K562 (cell line): ENCODE measurements at regions not wholly inside any gene's neighbourhood (a gene's known extent, or its start where the extent isn't known, plus 50 kb on each side); places are given as distances from the start of the nearest gene placed in this dataset.

Experiments
- RAD21 ChIP-seq, 2 experiments: fragments of 250-450 bp in 1 of 2; fragments of 450-650 bp in 1 of 2; sonication (Bioruptor Pico) in 1 of 2; formaldehyde crosslinking in 1 of 2; IDR thresholded peaks in 1 of 2; conservative IDR thresholded peaks in 1 of 2; 2 replicates each; pipeline versions ENCODE4 v1.4.0 to v1.8.0; 2020 to 2022; ENCODE audit warnings: mild to moderate bottlenecking in 2 of 2, moderate library complexity in 1 of 2
- RFX5 ChIP-seq: IDR thresholded peaks from 2 replicates; pipeline ENCODE4 v1.6.1; 2011; ENCODE audit warnings: low read depth, mild to moderate bottlenecking, improper control_type of control experiment, low read length

DNA sequence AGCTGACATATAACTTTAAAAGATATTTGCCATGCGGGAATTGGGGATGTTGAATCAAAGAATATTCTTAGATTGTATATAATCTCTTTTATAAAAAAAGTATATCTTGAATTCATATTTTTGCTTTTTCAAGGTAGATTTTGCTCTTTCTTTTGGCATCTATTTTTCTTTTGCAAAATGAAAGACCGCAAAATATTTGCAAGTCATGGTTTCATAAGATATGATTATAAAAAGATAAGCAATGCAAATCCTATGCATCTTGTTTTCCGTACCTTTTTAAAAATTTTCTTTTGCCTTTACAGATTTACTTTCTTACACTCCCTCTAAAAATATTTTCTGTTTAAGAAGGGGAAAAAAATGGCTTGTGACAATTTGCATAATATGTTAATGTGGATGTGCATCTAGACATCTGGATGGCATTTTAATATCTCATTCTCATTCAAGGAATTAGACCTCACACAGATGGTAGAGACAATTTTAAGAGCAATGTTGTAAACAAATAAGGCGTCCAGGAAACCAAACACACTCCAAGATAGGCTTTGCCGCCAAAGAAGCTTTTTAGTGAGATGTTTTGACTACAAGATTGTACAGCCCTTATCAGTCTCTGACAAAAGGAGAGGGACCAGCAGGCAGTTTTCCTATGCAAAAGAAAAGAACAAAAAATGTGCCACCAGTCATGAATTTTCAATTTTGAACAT lies 371.1 kb downstream of the CHL1 start:
- TF ChIP-seq RFX5: no peak
- no peak for TF ChIP-seq RAD21 (CRISPR knock-in tag; conservative IDR thresholded peaks at IDR 0.05 in 1 of 2, IDR thresholded peaks at IDR 0.05 in 1 of 2)
